ENCODE measurements at regions not wholly inside any gene's neighbourhood (a gene's known extent, or its start where the extent isn't known, plus 50 kb on each side); places are given as distances from the start of the nearest gene placed in this dataset.
"Not testable (repeated sequence)": the region's sequence is repeated elsewhere in the genome, so short reads cannot be mapped to it uniquely, and the experiment has no call there.

GRCh38 chr16:26913851-26914250 lies 152.9 kb upstream of the C16orf82 start:
- DNase-seq, result no peak

- no peak for DNase-seq
Measured at GRCh38 chr16:26930786-26931581, 135.7 kb upstream of the C16orf82 start.

- DNase-seq, result no peak
Measured at GRCh38 chr16:26950636-26951035, 116.1 kb upstream of the C16orf82 start.

GRCh38 chr16:26951950-26952349 lies 114.8 kb upstream of the C16orf82 start:
- DNase-seq, result no peak

GRCh38 chr16:26952411-26952810 lies 114.3 kb upstream of the C16orf82 start:
- no peak for DNase-seq

DNA sequence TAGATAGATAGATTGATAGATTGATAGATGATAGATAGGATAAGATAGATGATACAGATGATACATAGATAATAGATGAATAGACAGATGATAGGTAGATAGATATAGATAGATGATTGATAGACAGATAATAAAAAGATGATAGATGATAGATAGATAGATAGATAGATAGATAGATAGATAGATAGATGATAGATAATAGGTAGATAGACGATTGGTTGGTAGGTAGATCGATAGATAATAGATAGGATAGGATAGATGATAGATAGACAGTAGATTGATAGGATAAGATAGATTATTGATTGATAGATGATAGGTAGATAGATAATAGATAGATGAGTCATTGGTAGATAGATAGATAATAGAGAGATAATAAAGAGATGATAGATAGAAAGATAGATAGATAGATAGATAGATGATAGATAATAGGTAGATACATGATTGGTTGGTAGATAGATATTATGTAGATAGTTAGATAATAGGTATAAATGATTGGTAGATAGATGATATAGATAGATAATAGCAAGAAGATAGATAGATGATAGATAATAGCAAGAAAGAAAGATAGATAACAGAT lies 109.4 kb upstream of the C16orf82 start:
- DNase-seq, result no peak

DNA sequence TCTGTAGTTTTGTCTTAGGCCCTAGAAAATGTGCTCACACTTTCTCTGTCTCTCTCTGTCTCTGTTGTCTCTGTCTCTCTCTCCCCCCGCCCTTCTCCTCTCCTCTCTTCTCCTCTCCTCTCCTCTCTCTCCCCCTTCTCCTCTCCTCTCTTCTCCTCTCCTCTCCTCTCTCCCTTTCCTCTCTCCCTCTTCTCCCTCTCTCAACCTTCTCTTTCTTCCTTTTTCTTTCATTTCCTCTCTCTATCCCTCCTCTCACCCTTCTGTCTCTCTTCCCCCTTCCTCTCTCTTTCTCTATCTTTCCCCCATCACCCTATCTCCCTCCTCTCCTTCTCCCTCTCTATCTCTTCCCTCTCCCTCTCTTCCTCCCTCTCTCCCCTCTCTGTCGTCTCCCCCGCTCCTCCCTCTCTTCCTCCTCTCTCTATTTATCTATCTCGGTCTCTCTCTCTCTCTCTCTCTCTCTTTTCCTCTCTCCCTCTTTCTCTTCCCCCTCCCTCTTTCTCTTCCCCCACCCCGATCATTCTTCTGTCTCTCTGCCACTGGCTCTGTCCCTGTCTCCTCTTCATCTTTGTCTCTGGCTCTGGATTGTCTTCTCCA lies 107.2 kb upstream of the C16orf82 start:
- DNase-seq, result no peak

- DNase-seq, result no peak
Measured at GRCh38 chr16:26961459-26961858, 105.3 kb upstream of the C16orf82 start.

- no peak for DNase-seq
Measured at GRCh38 chr16:26963109-26963508, 103.6 kb upstream of the C16orf82 start.

- DNase-seq, result no peak
Measured at GRCh38 chr16:26969589-26970231, 97.0 kb upstream of the C16orf82 start.

GRCh38 chr16:26970292-26970691 lies 96.4 kb upstream of the C16orf82 start:
- no peak for DNase-seq

- DNase-seq, result no peak
Measured at GRCh38 chr16:26976873-26977272, 89.9 kb upstream of the C16orf82 start.

DNA sequence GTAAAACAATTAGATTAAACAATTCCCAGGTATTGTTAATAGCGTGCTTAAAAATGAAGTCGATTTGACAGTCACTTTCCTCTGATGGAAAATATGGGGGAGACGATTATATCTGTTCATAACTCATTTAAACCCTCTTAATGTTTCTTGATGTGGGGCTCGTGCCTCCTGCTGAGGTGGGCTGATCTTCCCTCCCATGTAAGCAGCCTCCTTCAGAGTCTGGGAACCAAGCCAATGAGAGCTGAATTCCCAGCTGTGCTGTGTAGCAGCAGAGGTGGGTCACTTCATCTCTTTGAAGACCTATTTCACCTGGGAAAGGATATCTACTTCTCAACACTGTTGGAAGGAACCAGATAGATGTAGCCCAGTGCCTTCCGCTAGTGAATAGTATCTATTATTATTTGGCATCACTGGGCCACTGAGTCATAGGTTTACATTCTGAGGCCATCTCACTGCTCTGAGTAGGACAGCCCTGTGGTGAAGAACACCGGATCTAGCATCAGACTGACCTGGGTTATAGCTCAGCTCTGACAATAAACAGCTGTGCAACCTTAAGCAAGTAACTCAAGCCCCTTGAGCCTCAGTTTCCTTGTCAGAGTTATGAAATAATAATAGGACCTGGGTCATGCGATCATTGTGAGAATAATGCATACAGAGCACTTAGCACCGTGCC lies 85.3 kb upstream of the C16orf82 start:
- no peak for DNase-seq

DNA sequence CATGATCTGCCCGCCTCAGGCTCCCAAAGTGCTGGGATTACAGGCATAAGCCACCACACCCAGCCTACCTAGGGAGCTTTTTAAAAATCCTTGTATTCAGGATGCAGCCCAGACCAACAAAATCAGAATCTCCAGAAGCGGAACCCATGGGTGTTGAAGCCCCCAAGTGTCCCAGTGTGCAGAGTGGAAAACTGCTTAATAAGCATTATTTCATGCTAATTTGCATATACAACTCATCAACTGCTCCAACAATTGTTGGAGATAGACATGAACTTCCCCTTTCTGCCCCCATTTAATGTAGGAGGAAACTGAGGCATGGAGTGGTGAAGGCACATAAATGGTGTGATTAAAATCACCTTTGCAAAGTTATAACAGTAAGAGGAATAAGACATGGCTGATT lies 84.3 kb upstream of the C16orf82 start:
- no peak for DNase-seq

GRCh38 chr16:26983426-26983825 lies 83.3 kb upstream of the C16orf82 start:
- DNase-seq, result no peak

DNA sequence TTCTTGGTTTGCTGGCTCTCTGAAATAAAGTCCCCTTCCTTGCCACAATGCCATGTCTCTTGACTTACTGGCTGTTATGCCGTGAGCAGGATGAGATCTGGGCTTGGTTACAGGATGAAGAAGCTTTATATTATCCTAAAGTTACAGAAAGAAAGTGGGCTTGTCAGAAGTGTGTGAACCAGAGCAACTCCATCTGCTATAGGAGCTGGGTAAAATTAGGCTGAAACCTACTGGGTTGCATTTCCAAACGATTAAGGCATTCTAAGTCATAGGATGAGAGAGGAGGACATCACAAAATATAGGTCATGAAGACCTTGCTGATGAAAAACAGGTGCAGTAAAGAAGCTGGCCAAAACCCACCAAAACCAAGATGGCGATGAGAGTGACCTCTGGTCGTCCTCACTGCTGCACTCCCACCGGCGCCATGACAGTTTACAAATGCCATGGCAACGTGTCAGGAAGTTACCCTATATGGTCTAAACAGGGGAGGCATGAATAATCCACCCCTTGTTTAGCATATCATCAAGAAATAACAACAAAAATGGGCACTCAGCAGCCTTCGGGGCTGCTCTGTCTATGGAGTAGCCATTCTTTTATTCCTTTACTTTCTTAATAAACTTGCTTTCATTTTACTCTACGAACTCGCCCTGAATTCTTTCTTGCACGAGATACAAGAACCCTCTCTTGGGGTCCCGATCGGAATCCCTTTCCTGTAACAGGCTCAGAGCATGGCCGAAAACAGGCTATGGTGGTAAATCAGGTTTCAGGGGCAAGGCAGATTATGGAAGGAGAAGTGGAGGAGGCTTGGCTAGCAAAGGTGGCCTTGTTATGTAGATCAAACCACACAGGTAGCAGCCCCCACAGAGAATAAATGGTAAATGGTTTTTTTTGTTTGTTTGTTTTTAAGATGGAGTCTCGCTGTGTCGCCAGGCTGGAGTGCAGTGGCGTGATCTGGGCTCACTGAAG lies 81.3 kb upstream of the C16orf82 start:
- no peak for DNase-seq

- no peak for DNase-seq
Measured at GRCh38 chr16:26987597-26988010, 79.1 kb upstream of the C16orf82 start.

DNA sequence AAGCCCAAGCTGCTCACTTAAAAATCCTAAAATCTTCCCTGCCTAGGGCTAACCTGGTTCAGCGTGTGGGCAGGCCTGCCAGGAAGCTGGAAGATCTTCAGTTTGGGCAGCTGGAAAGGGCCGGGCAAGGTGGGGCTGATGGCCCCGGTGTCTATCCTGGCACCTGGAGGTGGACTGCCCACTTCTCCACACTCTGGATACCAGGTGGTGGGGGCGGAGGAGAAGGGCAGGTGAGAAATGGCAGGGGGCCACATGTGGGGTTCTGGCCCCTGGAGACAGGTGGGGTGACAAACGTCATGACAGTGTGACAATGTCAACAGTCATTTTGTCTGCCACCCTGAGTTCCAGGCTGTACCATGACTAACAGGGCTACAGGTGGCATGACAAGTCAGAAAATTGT lies 78.5 kb upstream of the C16orf82 start:
- DNase-seq, result no peak

- not testable (repeated sequence) for DNase-seq
Measured at GRCh38 chr16:26990384-26991120, 76.2 kb upstream of the C16orf82 start.

GRCh38 chr16:26992666-26993349 lies 73.9 kb upstream of the C16orf82 start:
- no peak for DNase-seq

- DNase-seq, result no peak
Measured at GRCh38 chr16:26993511-26993910, 73.2 kb upstream of the C16orf82 start.
